H9 (cell line): ENCODE measurements at regions not wholly inside any gene's neighbourhood (a gene's known extent, or its start where the extent isn't known, plus 50 kb on each side); places are given as distances from the start of the nearest gene placed in this dataset.

ENCODE experiments used
- DNase-seq: peaks from one replicate; pipeline ENCODE4 v3.0.0-alpha.2; 2017
- H2AFZ ChIP-seq: one replicate; pipeline ENCODE4 v1.6.1; 2013; ENCODE audit warnings: mild to moderate bottlenecking, low read length, control low read depth, moderate library complexity
- H2AK5ac ChIP-seq: 2 replicates; pipeline ENCODE4 v1.6.1; 2013; ENCODE audit warnings: low read length, control low read depth, mixed read lengths; ENCODE audit not compliant: insufficient read length
- H2BK120ac ChIP-seq: one replicate; pipeline ENCODE4 v1.6.1; 2013; ENCODE audit warnings: low read depth, mild to moderate bottlenecking, low read length, control low read depth, inconsistent platforms; ENCODE audit not compliant: poor library complexity, severe bottlenecking
- H2BK12ac ChIP-seq: 2 replicates; pipeline ENCODE4 v1.6.1; 2013; ENCODE audit warnings: low read length, control low read depth, mixed read lengths, low read depth; ENCODE audit not compliant: insufficient read length
- H2BK15ac ChIP-seq: 2 replicates; pipeline ENCODE4 v1.6.1; 2013; ENCODE audit warnings: low read depth, low read length, control low read depth
- H2BK20ac ChIP-seq: one replicate; pipeline ENCODE4 v1.6.1; 2013; ENCODE audit warnings: low read depth, mild to moderate bottlenecking, low read length, control low read depth, inconsistent platforms; ENCODE audit not compliant: poor library complexity, severe bottlenecking
- H2BK5ac ChIP-seq: 2 replicates; pipeline ENCODE4 v1.6.1; 2013; ENCODE audit warnings: low read length, control low read depth, mixed read lengths; ENCODE audit not compliant: insufficient read length
- H3K14ac ChIP-seq: 2 replicates; pipeline ENCODE4 v1.6.1; 2013; ENCODE audit warnings: low read length, control low read depth; ENCODE audit not compliant: insufficient read depth
- H3K18ac ChIP-seq: 2 replicates; pipeline ENCODE4 v1.6.1; 2013; ENCODE audit warnings: low read depth, mild to moderate bottlenecking, mixed read lengths, low read length, control low read depth; ENCODE audit not compliant: insufficient read length
- H3K23ac ChIP-seq: 2 replicates; pipeline ENCODE4 v1.6.1; 2013; ENCODE audit warnings: low read length, control low read depth, mixed read lengths, low read depth; ENCODE audit not compliant: insufficient read length
- H3K23me2 ChIP-seq: 2 replicates; pipeline ENCODE4 v1.6.1; 2013; ENCODE audit warnings: low read depth, mild to moderate bottlenecking, mixed read lengths, low read length, control low read depth; ENCODE audit not compliant: insufficient read length, poor library complexity, severe bottlenecking
- H3K27ac ChIP-seq: 2 replicates; pipeline ENCODE4 v1.5.1; 2013; ENCODE audit warnings: low read length, control low read depth, mixed read lengths, low read depth; ENCODE audit not compliant: insufficient read length
- H3K27me3 ChIP-seq: 2 replicates; pipeline ENCODE4 v1.6.1; 2013; ENCODE audit warnings: low read length, control low read depth, inconsistent platforms; ENCODE audit not compliant: insufficient read depth
- H3K4ac ChIP-seq: 2 replicates; pipeline ENCODE4 v1.6.1; 2013; ENCODE audit warnings: low read depth, mild to moderate bottlenecking, control low read depth, inconsistent platforms, low read length, moderate library complexity
- H3K4me1 ChIP-seq: 2 replicates; pipeline ENCODE4 v1.6.1; 2013; ENCODE audit warnings: low read length, control low read depth, inconsistent platforms; ENCODE audit not compliant: insufficient read depth
- H3K4me2 ChIP-seq: 2 replicates; pipeline ENCODE4 v1.6.1; 2013; ENCODE audit warnings: low read length, control low read depth, mixed read lengths; ENCODE audit not compliant: insufficient read length, insufficient read depth
- H3K56ac ChIP-seq: 2 replicates; pipeline ENCODE4 v1.6.1; 2013; ENCODE audit warnings: low read depth, mild to moderate bottlenecking, mixed read lengths, low read length, control low read depth; ENCODE audit not compliant: insufficient read length
- H3K79me1 ChIP-seq: 2 replicates; pipeline ENCODE4 v1.6.1; 2013; ENCODE audit warnings: low read depth, mild to moderate bottlenecking, moderate library complexity, low read length, control low read depth, inconsistent platforms; ENCODE audit not compliant: insufficient read depth, poor library complexity, severe bottlenecking
- H3K79me2 ChIP-seq: 2 replicates; pipeline ENCODE4 v1.6.1; 2013; ENCODE audit warnings: low read length, control low read depth, inconsistent platforms; ENCODE audit not compliant: insufficient read depth
- H3K9ac ChIP-seq: 2 replicates; pipeline ENCODE4 v1.6.1; 2013; ENCODE audit warnings: low read length, control low read depth, mixed read lengths; ENCODE audit not compliant: insufficient read length; ENCODE audit errors: extremely low read depth
- H3K9me3 ChIP-seq: one replicate; pipeline ENCODE4 v1.6.1; 2013; ENCODE audit warnings: low read depth, low read length, inconsistent platforms; ENCODE audit not compliant: control insufficient read depth
- H3T11ph ChIP-seq: one replicate; pipeline ENCODE4 v1.6.1; 2013; ENCODE audit warnings: mild to moderate bottlenecking, low read length, control low read depth, inconsistent platforms
- H4K20me1 ChIP-seq: one replicate; pipeline ENCODE4 v1.6.1; 2013; ENCODE audit not compliant: control insufficient read depth, insufficient read length, insufficient read depth
- H4K5ac ChIP-seq: 2 replicates; pipeline ENCODE4 v1.6.1; 2013; ENCODE audit warnings: low read depth, mild to moderate bottlenecking, mixed read lengths, low read length, control low read depth; ENCODE audit not compliant: insufficient read length
- H4K8ac ChIP-seq: replicated peaks from 2 replicates; pipeline ENCODE4 v1.6.1; 2013; ENCODE audit warnings: low read length, control low read depth, mixed read lengths, low read depth; ENCODE audit not compliant: insufficient read length
- H4K91ac ChIP-seq: 2 replicates; pipeline ENCODE4 v1.6.1; 2013; ENCODE audit warnings: low read depth, mild to moderate bottlenecking, moderate library complexity, mixed read lengths, low read length, control low read depth; ENCODE audit not compliant: insufficient read length
- H3K27ac Mint-ChIP-seq, 3 experiments: 2 replicates in 2 of 3; 3 replicates in 1 of 3; pipeline ENCODE4 v1.8.0; 2020 to 2021; ENCODE audit warnings: mixed read lengths in 3 of 3, mild to moderate bottlenecking in 1 of 3, moderate library complexity in 1 of 3
- H3K27me3 Mint-ChIP-seq: 2 replicates; pipeline ENCODE4 v1.8.0; 2021; ENCODE audit warnings: low read depth, mild to moderate bottlenecking, moderate library complexity, mixed read lengths
- H3K36me3 Mint-ChIP-seq, 3 experiments: 2 replicates in 2 of 3; 3 replicates in 1 of 3; pipeline ENCODE4 v1.8.0; 2020 to 2021; ENCODE audit warnings: low read depth in 3 of 3, mixed read lengths in 3 of 3; ENCODE audit not compliant: insufficient read depth in 1 of 3
- H3K4me1 Mint-ChIP-seq, 2 experiments: 2 replicates each; pipeline ENCODE4 v1.8.0; 2020; ENCODE audit warnings: mixed read lengths in 2 of 2
- H3K4me3 Mint-ChIP-seq, 2 experiments: 2 replicates in 1 of 2; 3 replicates in 1 of 2; pipeline ENCODE4 v1.8.0; 2020 to 2021; ENCODE audit warnings: mild to moderate bottlenecking in 2 of 2, mixed read lengths in 2 of 2, moderate library complexity in 1 of 2
- H3K9me3 Mint-ChIP-seq, 2 experiments: 2 replicates in 1 of 2; 3 replicates in 1 of 2; pipeline ENCODE4 v1.8.0; 2020; ENCODE audit warnings: mild to moderate bottlenecking in 2 of 2, mixed read lengths in 2 of 2, moderate library complexity in 1 of 2
- CTCF ChIP-seq: fragments of 200-600 bp; sonication (generic); conservative IDR thresholded peaks from 3 replicates; pipeline ENCODE4 v1.8.0; 2021; ENCODE audit warnings: antibody characterized with exemption, mild to moderate bottlenecking
- WGBS: extraction: QIAGEN DNeasy Blood & Tissue Kit; methylation state at CpG from one replicate; pipeline ENCODE4 v1.1.7; 2013; ENCODE audit warnings: missing lambda C conversion rate, low lambda C conversion rate, mixed read lengths; ENCODE audit not compliant: insufficient read length; ENCODE audit errors: extremely low coverage; 5-methylcytosine and 5-hydroxymethylcytosine counted together

GRCh38 chr15:69577397-69577796 is 124.8 kb downstream of the RPLP1 start:
- no peak overlapping the region for H3K4me3 Mint-ChIP-seq
- H2BK15ac ChIP-seq = no peak overlapping the region
- H4K20me1 ChIP-seq = no peaks in the 10 kb centered on the region
- H2BK12ac ChIP-seq = no peak overlapping the region
- H3K27me3 ChIP-seq = no peaks in the 10 kb centered on the region
- no peak overlapping the region for H3K23ac ChIP-seq
- H3T11ph ChIP-seq = no peak overlapping the region
- H3K36me3 Mint-ChIP-seq = peaks cover 0 to 7% (median 0%) of the 10 kb centered on the region in 3 experiments; a peak in 4 of 7 replicates
- H2AK5ac ChIP-seq = no peak overlapping the region
- no peak overlapping the region for H3K9ac ChIP-seq
- no CpG with 5 or more reads among the region's 7 CpGs for WGBS
- H2AFZ ChIP-seq = no peak overlapping the region
- no peak overlapping the region for H2BK20ac ChIP-seq
- no peak overlapping the region for H2BK5ac ChIP-seq
- no peaks in the 10 kb centered on the region for H3K4me1 ChIP-seq
- H3K56ac ChIP-seq = no peak overlapping the region
- no peak overlapping the region for H4K8ac ChIP-seq
- no peak overlapping the region for H3K18ac ChIP-seq
- H3K27ac ChIP-seq = no peak overlapping the region
- H3K4ac ChIP-seq = no peak overlapping the region
- H4K91ac ChIP-seq = no peak overlapping the region
- peaks cover 3 to 7% of the 10 kb centered on the region in 2 experiments; a peak in 3 of 5 replicates for H3K9me3 Mint-ChIP-seq
- H3K9me3 ChIP-seq = no peaks in the 10 kb centered on the region
- no peak overlapping the region for H3K27ac Mint-ChIP-seq
- no peaks in the 10 kb centered on the region for H3K79me1 ChIP-seq
- no peak for DNase-seq
- H3K79me2 ChIP-seq = no peaks in the 10 kb centered on the region
- H2BK120ac ChIP-seq = no peak overlapping the region
- H3K4me2 ChIP-seq = no peak overlapping the region
- H4K5ac ChIP-seq = no peak overlapping the region
- no peak overlapping the region for H3K14ac ChIP-seq
- H3K23me2 ChIP-seq = no peaks in the 10 kb centered on the region
- peaks cover 27 to 36% of the 10 kb centered on the region in 2 experiments for H3K4me1 Mint-ChIP-seq
- no peak for TF ChIP-seq CTCF
- peaks cover 2% of the 10 kb centered on the region; the same call in 1 of the 2 replicates for H3K27me3 Mint-ChIP-seq
